HL-60 (cell line): ENCODE measurements at regions not wholly inside any gene's neighbourhood (a gene's known extent, or its start where the extent isn't known, plus 50 kb on each side); places are given as distances from the start of the nearest gene placed in this dataset.

Source experiments
- DNase-seq, 2 experiments: peaks; one replicate each; pipeline ENCODE4 v3.0.0-alpha.2; 2010 to 2020; ENCODE audit warnings: low read depth in 1 of 2, low spot score in 1 of 2
- H3K27ac ChIP-seq: fragments of 250-450 bp; sonication (Bioruptor Pico); replicated peaks from 2 replicates; pipeline ENCODE4 v1.5.1; 2020; ENCODE audit warnings: mild to moderate bottlenecking, moderate library complexity
- H3K27me3 ChIP-seq: fragments of 250-450 bp; sonication (Bioruptor Pico); 2 replicates; pipeline ENCODE4 v1.5.1; 2021; ENCODE audit warnings: mild to moderate bottlenecking, moderate library complexity; ENCODE audit not compliant: insufficient read depth, poor library complexity, severe bottlenecking
- H3K4me3 ChIP-seq: replicated peaks from 2 replicates; pipeline ENCODE4 v1.5.1; 2011; ENCODE audit warnings: mild to moderate bottlenecking, control low read depth, low read length; ENCODE audit not compliant: insufficient read depth
- CTCF ChIP-seq: IDR thresholded peaks from one replicate; pipeline ENCODE4 v1.5.1; 2011; ENCODE audit warnings: low read length, control low read depth, inconsistent platforms; ENCODE audit not compliant: insufficient read depth
- GABPA ChIP-seq: IDR thresholded peaks from 2 replicates; pipeline ENCODE4 v1.6.1; 2012; ENCODE audit warnings: low read depth
- POLR2AphosphoS5 ChIP-seq: IDR thresholded peaks from 2 replicates; pipeline ENCODE4 v1.6.1; 2012; ENCODE audit warnings: low read depth
- SPI1 ChIP-seq: IDR thresholded peaks from 2 replicates; pipeline ENCODE4 v1.6.1; 2012; ENCODE audit warnings: low read depth, mild to moderate bottlenecking, borderline replicate concordance
- TF ChIP-seq, protein P1 (sequence below): IDR thresholded peaks from 2 replicates; pipeline ENCODE4 v1.6.1; 2012; ENCODE audit warnings: low read depth; ENCODE audit not compliant: insufficient replicate concordance

GRCh38 chr10:131676800-131677421 is 223.9 kb upstream of the PPP2R2D start:
- no peak overlapping the region for H3K27ac ChIP-seq
- TF ChIP-seq GABPA (no peak), CTCF (no peak), POLR2AphosphoS5 (no peak), SPI1 (no peak)
- TF ChIP-seq, protein P1, sequence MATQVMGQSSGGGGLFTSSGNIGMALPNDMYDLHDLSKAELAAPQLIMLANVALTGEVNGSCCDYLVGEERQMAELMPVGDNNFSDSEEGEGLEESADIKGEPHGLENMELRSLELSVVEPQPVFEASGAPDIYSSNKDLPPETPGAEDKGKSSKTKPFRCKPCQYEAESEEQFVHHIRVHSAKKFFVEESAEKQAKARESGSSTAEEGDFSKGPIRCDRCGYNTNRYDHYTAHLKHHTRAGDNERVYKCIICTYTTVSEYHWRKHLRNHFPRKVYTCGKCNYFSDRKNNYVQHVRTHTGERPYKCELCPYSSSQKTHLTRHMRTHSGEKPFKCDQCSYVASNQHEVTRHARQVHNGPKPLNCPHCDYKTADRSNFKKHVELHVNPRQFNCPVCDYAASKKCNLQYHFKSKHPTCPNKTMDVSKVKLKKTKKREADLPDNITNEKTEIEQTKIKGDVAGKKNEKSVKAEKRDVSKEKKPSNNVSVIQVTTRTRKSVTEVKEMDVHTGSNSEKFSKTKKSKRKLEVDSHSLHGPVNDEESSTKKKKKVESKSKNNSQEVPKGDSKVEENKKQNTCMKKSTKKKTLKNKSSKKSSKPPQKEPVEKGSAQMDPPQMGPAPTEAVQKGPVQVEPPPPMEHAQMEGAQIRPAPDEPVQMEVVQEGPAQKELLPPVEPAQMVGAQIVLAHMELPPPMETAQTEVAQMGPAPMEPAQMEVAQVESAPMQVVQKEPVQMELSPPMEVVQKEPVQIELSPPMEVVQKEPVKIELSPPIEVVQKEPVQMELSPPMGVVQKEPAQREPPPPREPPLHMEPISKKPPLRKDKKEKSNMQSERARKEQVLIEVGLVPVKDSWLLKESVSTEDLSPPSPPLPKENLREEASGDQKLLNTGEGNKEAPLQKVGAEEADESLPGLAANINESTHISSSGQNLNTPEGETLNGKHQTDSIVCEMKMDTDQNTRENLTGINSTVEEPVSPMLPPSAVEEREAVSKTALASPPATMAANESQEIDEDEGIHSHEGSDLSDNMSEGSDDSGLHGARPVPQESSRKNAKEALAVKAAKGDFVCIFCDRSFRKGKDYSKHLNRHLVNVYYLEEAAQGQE, result no peak
- DNase-seq, result no peak
- H3K4me3 ChIP-seq, result no peak overlapping the region
- H3K27me3 ChIP-seq, result no peaks in the 10 kb centered on the region

DNA sequence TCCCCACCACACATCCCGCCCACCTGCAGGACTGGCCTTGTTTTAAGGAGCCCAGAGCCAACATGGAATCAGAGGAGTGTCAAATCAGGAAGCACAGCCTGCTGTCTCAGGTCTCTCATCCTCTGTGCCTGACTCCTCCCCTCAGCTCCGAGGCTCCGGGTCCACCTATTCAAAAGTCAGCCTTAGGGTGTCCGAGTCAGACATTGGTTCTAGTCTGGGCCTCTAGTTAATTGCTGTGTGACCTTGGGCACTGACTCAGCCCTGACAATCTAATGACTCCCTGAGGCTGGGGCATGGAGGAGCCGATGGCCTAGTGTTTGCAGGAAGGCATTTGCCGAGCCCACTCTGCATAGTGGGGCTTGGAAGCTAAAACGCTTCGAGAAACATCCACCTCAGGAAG is 223.1 kb upstream of the PPP2R2D start:
- no peak for TF ChIP-seq GABPA
- no peak for TF ChIP-seq POLR2AphosphoS5
- TF ChIP-seq, protein P1, result no peak
- H3K4me3 ChIP-seq, result no peak overlapping the region
- DNase-seq, result no peak
- H3K27me3 ChIP-seq, result no peaks in the 10 kb centered on the region
- H3K27ac ChIP-seq, result no peak overlapping the region

DNA sequence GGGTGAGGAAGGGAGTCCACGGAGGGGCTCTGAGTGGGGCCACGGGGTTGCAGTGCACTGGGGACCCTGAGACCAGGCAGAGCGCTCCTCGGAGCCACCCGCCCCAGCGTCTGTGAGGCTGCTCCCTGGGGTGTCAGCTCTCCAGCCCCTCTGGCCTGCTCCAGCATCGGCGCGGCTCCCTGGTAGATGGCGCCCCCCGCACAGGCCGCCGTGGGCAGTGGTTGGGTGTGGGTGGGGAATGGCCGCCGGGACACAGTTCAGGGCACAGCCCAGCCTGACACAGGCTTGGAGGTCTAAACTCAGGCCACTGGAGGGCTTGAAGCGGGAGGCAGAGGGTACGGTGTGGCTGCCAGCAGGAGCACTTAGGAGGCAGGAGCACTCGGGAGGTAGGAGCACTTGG is 222.6 kb upstream of the PPP2R2D start:
- Histone ChIP-seq H3K4me3 (no peak overlapping the region), H3K27me3 (no peaks in the 10 kb centered on the region), H3K27ac (no peak overlapping the region)
- TF ChIP-seq GABPA (no peak), POLR2AphosphoS5 (no peak), SPI1 (no peak), CTCF (no peak)
- TF ChIP-seq, protein P1, result no peak
- DNase-seq, result no peak

- Histone ChIP-seq H3K27ac (no peak overlapping the region), H3K27me3 (no peaks in the 10 kb centered on the region), H3K4me3 (no peak overlapping the region)
- TF ChIP-seq SPI1 (no peak), CTCF (no peak), POLR2AphosphoS5 (no peak), GABPA (no peak)
- TF ChIP-seq, protein P1, result no peak
- no peak for DNase-seq
Measured at GRCh38 chr10:131678613-131679012, 222.2 kb upstream of the PPP2R2D start.
